ENCODE measurements at regions not wholly inside any gene's neighbourhood (a gene's known extent, or its start where the extent isn't known, plus 50 kb on each side); places are given as distances from the start of the nearest gene placed in this dataset.
"Not testable (repeated sequence)": the region's sequence is repeated elsewhere in the genome, so short reads cannot be mapped to it uniquely, and the experiment has no call there.

DNA sequence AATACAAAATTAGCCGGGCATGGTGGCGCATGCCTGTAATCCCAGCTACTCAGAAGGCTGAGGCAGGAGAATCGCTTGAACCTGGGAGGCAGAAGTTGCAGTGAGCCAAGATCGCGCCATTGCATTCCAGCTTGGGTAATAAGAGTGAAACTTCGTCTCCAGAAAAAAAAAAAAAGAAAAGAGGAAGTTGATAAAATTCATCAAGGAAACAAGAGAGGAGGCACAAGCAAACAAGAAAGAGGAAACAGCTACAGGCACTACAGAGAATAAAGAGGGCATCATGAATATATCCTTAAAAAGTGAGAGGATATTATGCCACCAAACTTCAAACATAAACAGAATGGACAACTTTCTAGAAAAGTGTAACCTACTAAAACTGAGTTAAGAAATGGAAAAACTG is 98.3 kb downstream of the NIBAN1 start:
- TF ChIP-seq, protein P1, sequence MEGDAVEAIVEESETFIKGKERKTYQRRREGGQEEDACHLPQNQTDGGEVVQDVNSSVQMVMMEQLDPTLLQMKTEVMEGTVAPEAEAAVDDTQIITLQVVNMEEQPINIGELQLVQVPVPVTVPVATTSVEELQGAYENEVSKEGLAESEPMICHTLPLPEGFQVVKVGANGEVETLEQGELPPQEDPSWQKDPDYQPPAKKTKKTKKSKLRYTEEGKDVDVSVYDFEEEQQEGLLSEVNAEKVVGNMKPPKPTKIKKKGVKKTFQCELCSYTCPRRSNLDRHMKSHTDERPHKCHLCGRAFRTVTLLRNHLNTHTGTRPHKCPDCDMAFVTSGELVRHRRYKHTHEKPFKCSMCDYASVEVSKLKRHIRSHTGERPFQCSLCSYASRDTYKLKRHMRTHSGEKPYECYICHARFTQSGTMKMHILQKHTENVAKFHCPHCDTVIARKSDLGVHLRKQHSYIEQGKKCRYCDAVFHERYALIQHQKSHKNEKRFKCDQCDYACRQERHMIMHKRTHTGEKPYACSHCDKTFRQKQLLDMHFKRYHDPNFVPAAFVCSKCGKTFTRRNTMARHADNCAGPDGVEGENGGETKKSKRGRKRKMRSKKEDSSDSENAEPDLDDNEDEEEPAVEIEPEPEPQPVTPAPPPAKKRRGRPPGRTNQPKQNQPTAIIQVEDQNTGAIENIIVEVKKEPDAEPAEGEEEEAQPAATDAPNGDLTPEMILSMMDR (IDR thresholded peaks at IDR 0.05), result not testable (repeated sequence)
- TF ChIP-seq POLR2AphosphoS5, POLR2A, EP300 (IDR thresholded peaks at IDR 0.05): not testable (repeated sequence)

Measured in gastroesophageal sphincter (tissue), 3 donors.